ENCODE measurements at regions not wholly inside any gene's neighbourhood (a gene's known extent, or its start where the extent isn't known, plus 50 kb on each side); places are given as distances from the start of the nearest gene placed in this dataset.

DNA sequence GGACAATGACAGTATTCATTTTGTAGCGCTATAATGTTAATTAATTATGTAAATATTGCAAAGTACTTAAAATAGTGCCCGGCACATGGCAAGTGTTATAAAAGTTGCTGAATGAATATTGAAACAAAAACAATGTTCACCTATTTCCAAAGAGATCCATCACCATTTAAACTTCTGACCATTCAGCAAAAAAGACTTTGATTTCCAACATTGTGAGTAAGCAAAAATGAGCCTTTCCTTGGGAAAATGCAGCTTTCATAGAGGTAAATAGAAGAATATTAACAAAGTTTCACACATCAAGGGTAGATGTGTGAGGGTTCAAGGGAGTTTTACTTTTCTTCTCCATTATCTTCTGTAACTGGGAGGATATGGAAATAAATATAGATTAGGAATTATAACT lies 1089.4 kb upstream of the C9orf72 start:
- TF ChIP-seq, protein P1, sequence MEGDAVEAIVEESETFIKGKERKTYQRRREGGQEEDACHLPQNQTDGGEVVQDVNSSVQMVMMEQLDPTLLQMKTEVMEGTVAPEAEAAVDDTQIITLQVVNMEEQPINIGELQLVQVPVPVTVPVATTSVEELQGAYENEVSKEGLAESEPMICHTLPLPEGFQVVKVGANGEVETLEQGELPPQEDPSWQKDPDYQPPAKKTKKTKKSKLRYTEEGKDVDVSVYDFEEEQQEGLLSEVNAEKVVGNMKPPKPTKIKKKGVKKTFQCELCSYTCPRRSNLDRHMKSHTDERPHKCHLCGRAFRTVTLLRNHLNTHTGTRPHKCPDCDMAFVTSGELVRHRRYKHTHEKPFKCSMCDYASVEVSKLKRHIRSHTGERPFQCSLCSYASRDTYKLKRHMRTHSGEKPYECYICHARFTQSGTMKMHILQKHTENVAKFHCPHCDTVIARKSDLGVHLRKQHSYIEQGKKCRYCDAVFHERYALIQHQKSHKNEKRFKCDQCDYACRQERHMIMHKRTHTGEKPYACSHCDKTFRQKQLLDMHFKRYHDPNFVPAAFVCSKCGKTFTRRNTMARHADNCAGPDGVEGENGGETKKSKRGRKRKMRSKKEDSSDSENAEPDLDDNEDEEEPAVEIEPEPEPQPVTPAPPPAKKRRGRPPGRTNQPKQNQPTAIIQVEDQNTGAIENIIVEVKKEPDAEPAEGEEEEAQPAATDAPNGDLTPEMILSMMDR (optimal IDR thresholded peaks at IDR 0.05 in 1 of 3, IDR thresholded peaks at IDR 0.05 in 1 of 3, conservative IDR thresholded peaks at IDR 0.05 in 1 of 3; ENCODE audit: extremely low read depth in 1 of 3, insufficient read depth in 2 of 3, low read length in 3 of 3): no peak
- no peak for TF ChIP-seq EZH2 (IDR thresholded peaks at IDR 0.05; ENCODE audit: low read length)

All from keratinocyte (primary cell).